ENCODE measurements at regions not wholly inside any gene's neighbourhood (a gene's known extent, or its start where the extent isn't known, plus 50 kb on each side); places are given as distances from the start of the nearest gene placed in this dataset.
A peak's percentile ranks its signal among the peaks of the same experiment; 100 is the strongest.

DNA sequence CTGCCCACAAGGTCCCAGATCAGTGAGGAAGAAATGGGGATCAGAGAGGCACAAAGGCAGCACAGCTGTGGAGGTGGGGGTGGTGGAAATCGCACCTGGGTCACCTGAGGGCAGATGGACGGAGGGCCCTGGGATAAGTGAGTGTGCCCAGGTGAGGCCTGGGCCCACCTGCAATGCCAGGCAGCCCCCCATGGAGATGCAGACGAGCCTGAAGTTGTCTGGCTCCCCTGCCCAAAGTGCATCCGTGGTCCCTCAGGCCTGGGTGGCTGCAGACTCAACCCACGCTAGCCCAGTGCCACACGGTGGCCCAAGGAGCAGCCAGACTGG lies 84.9 kb downstream of the NCOR2 start:
- peaks cover 100% of the 10 kb centered on the region for H4K20me1 ChIP-seq (ENCODE audit: insufficient read depth, low read length)
- intact Hi-C loops (cut with micrococcal nuclease): loop anchor here in 1 of 2 donors (5.0 kb wide), 1 partner anchor 40 kb away; no protein-coding TSS in a partner anchor
- no peak overlapping the region for H3K4me3 Mint-ChIP-seq
- peaks cover 73 to 95% of the 10 kb centered on the region in 2 donors for H3K36me3 ChIP-seq (replicated peaks in 1 of 2; ENCODE audit: control insufficient read depth in 1 of 2, insufficient read depth in 2 of 2, low read length in 2 of 2)
- no peaks in the 10 kb centered on the region for H3K27me3 ChIP-seq (ENCODE audit: control insufficient read depth in 2 of 2, insufficient read depth in 2 of 2, low read length in 2 of 2)
- no peak for DNase-seq
- WGBS (ENCODE audit: insufficient coverage): 97% methylated on average over 6 of the region's 6 CpGs
- no peak overlapping the region for H3K9ac ChIP-seq (ENCODE audit: insufficient read depth, low read length, poor library complexity, severe bottlenecking)
- no peak overlapping the region for H3K27ac ChIP-seq (ENCODE audit: low read depth in 1 of 2, low read length in 2 of 2)
- peaks cover 62 to 91% of the 10 kb centered on the region in 2 donors for H3K36me3 Mint-ChIP-seq
- peaks cover 0 to 3% (median under 1%) of the 10 kb centered on the region in 3 donors for H3K27me3 Mint-ChIP-seq (ENCODE audit: low read depth in 3 of 3)
- H3K4me1 ChIP-seq (ENCODE audit: control insufficient read depth in 1 of 2, insufficient read depth in 2 of 2, low read length in 2 of 2): no peaks in the 10 kb centered on the region
- H3K79me2 ChIP-seq (ENCODE audit: insufficient read depth, low read length): peaks cover 32% of the 10 kb centered on the region
- H2AFZ ChIP-seq (ENCODE audit: insufficient read depth, low read depth, low read length, poor library complexity, severe bottlenecking): no peak overlapping the region
- peaks cover 0 to 8% (median 3%) of the 10 kb centered on the region in 7 donors for H3K9me3 Mint-ChIP-seq
- peaks cover 15% of the 10 kb centered on the region for H3K4me1 Mint-ChIP-seq
- TF ChIP-seq, protein P1, sequence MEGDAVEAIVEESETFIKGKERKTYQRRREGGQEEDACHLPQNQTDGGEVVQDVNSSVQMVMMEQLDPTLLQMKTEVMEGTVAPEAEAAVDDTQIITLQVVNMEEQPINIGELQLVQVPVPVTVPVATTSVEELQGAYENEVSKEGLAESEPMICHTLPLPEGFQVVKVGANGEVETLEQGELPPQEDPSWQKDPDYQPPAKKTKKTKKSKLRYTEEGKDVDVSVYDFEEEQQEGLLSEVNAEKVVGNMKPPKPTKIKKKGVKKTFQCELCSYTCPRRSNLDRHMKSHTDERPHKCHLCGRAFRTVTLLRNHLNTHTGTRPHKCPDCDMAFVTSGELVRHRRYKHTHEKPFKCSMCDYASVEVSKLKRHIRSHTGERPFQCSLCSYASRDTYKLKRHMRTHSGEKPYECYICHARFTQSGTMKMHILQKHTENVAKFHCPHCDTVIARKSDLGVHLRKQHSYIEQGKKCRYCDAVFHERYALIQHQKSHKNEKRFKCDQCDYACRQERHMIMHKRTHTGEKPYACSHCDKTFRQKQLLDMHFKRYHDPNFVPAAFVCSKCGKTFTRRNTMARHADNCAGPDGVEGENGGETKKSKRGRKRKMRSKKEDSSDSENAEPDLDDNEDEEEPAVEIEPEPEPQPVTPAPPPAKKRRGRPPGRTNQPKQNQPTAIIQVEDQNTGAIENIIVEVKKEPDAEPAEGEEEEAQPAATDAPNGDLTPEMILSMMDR (IDR thresholded peaks at IDR 0.05): no peak
- H3K4me3 ChIP-seq (replicated peaks in 1 of 3; ENCODE audit: low read depth in 2 of 3, low read length in 3 of 3): no peak overlapping the region
- H3K27ac Mint-ChIP-seq: no peak overlapping the region
- no peak overlapping the region for H3K4me2 ChIP-seq (replicated peaks; ENCODE audit: extremely low read depth, low read length, poor library complexity, severe bottlenecking)
- H3K9me3 ChIP-seq (replicated peaks in 1 of 2; ENCODE audit: control insufficient read depth in 1 of 2, insufficient read depth in 1 of 2, low read length in 2 of 2): no peaks in the 10 kb centered on the region

DNA sequence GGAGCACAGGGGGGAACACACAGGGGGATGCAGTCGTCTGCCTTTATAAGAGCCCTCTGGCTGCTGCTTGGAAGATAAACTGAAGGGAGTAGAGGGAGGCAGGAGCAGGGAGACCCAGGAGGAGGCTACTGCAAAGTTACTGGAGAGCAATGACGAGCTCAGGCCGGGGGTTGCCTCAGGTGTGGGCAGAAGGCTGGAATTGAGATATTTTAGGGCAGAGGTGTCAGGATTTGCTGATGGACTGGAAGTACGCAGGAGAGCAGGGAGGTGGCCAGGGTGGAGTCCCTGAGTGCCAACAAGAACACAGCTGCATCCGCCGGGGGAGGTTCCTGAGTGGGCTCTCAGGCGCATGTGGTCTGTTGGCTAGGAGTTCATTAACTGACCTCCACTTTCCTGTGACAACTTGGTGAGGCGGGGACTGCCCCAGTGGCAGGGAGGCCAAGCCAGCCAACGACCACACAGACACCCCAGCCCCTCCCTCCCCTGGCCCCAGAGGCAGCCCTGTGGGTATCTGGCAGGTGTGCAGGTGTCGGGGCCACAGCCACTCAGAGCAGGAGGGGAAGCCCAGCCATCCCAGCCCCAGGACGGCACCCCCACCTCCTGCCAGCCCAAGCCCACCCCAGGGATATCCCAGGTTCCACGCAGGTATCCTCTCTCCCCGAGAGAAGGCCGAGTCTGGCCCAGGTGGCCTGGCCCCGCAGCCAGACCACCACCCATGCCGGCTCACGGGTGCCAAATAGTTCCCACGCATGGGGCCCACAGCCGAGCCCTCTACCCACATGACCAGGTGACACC lies 85.4 kb downstream of the NCOR2 start:
- H3K4me1 Mint-ChIP-seq: peaks cover 16% of the 10 kb centered on the region
- Histone ChIP-seq H3K4me1 (ENCODE audit: control insufficient read depth in 1 of 2, insufficient read depth in 2 of 2, low read length in 2 of 2) (no peaks in the 10 kb centered on the region), H3K9ac (ENCODE audit: insufficient read depth, low read length, poor library complexity, severe bottlenecking) (no peak overlapping the region), H3K4me3 (replicated peaks in 1 of 3; ENCODE audit: low read depth in 2 of 3, low read length in 3 of 3) (no peak overlapping the region), H3K27ac (ENCODE audit: low read depth in 1 of 2, low read length in 2 of 2) (no peak overlapping the region), H3K9me3 (replicated peaks in 1 of 2; ENCODE audit: control insufficient read depth in 1 of 2, insufficient read depth in 1 of 2, low read length in 2 of 2) (no peaks in the 10 kb centered on the region), H3K27me3 (ENCODE audit: control insufficient read depth in 2 of 2, insufficient read depth in 2 of 2, low read length in 2 of 2) (no peaks in the 10 kb centered on the region), H4K20me1 (ENCODE audit: insufficient read depth, low read length) (peaks cover 100% of the 10 kb centered on the region), H3K79me2 (ENCODE audit: insufficient read depth, low read length) (peaks cover 32% of the 10 kb centered on the region), H2AFZ (ENCODE audit: insufficient read depth, low read depth, low read length, poor library complexity, severe bottlenecking) (no peak overlapping the region), H3K4me2 (replicated peaks; ENCODE audit: extremely low read depth, low read length, poor library complexity, severe bottlenecking) (no peak overlapping the region), H3K36me3 (replicated peaks in 1 of 2; ENCODE audit: control insufficient read depth in 1 of 2, insufficient read depth in 2 of 2, low read length in 2 of 2) (peaks cover 77 to 95% of the 10 kb centered on the region in 2 donors)
- intact Hi-C loops (cut with micrococcal nuclease): loop anchor here in 1 of 2 donors (5.0 kb wide), 1 partner anchor 40 kb away; no protein-coding TSS in a partner anchor
- H3K27ac Mint-ChIP-seq: peak overlapping the region in 4 of 7 donors; percentile 8 to 72 (median 34)
- no peak for DNase-seq
- peaks cover 0 to 3% (median 1%) of the 10 kb centered on the region in 3 donors for H3K27me3 Mint-ChIP-seq (ENCODE audit: low read depth in 3 of 3)
- no peak overlapping the region for H3K4me3 Mint-ChIP-seq
- TF ChIP-seq, protein P1 (IDR thresholded peaks at IDR 0.05): no peak
- WGBS (ENCODE audit: insufficient coverage): over 99% methylated on average over 15 of the region's 19 CpGs
- H3K9me3 Mint-ChIP-seq: peaks cover under 1 to 11% (median 7%) of the 10 kb centered on the region in 7 donors
- H3K36me3 Mint-ChIP-seq: peaks cover 64 to 92% of the 10 kb centered on the region in 2 donors
